SK-N-SH (cell line): ENCODE measurements at regions not wholly inside any gene's neighbourhood (a gene's known extent, or its start where the extent isn't known, plus 50 kb on each side); places are given as distances from the start of the nearest gene placed in this dataset.

Experiments
- CTCF ChIA-PET: fragments of 300-600, 350-600 bp; formaldehyde crosslinking; extraction: SDS; loops from one replicate; lab custom pipeline; 2021; lab: Yijun Ruan, JAX
- POLR2A ChIA-PET: fragments of 350-600 bp; sonication (Branson Sonifier 250); formaldehyde crosslinking; extraction: SDS; loops from one replicate; lab custom pipeline; 2020; ENCODE audit warnings: antibody characterized with exemption, inconsistent platforms; lab: Yijun Ruan, JAX
- DNase-seq: peaks from one replicate; pipeline ENCODE4 v3.0.0; 2012
- H2AFZ ChIP-seq: fragments of 200-600 bp; sonication (generic); 2 replicates; pipeline ENCODE4 v1.8.1; 2016; ENCODE audit warnings: antibody characterized with exemption, mild to moderate bottlenecking, low read depth
- H3F3A ChIP-seq: fragments of 200-600 bp; sonication (generic); replicated peaks from 2 replicates; pipeline ENCODE3; 2016; ENCODE audit warnings: antibody characterized with exemption, mild to moderate bottlenecking; ENCODE audit not compliant: insufficient read depth
- H3K27ac ChIP-seq, 2 experiments: fragments of 200-500 bp in 1 of 2; fragments of 200-600 bp in 1 of 2; sonication (Bioruptor generic) in 1 of 2; sonication (generic), shearing (Covaris generic) in 1 of 2; 2 replicates each; pipeline versions ENCODE4 v1.5.1 to v1.6.1; 2014 to 2016; ENCODE audit warnings: low read depth in 2 of 2, inconsistent platforms in 1 of 2, low read length in 1 of 2, mild to moderate bottlenecking in 1 of 2, mixed read lengths in 1 of 2
- H3K27me3 ChIP-seq: fragments of 200-600 bp; sonication (generic), shearing (Covaris generic); 2 replicates; pipeline ENCODE4 v1.6.1; 2016; ENCODE audit warnings: mixed run types; ENCODE audit not compliant: insufficient read depth
- H3K36me3 ChIP-seq, 2 experiments: fragments of 200-500 bp in 1 of 2; fragments of 200-600 bp in 1 of 2; sonication (Bioruptor generic) in 1 of 2; sonication (generic) in 1 of 2; replicated peaks in 1 of 2; 2 replicates each; pipeline versions ENCODE3 to v1.5.1; 2014 to 2016; ENCODE audit warnings: low read length in 1 of 2, mild to moderate bottlenecking in 1 of 2; ENCODE audit not compliant: insufficient read depth in 2 of 2, control insufficient read depth in 1 of 2
- H3K4me1 ChIP-seq, 2 experiments: fragments of 200-500 bp in 1 of 2; fragments of 200-600 bp in 1 of 2; sonication (Bioruptor generic) in 1 of 2; sonication (generic), shearing (Covaris generic) in 1 of 2; 2 replicates each; pipeline versions ENCODE4 v1.5.1 to v1.6.1; 2014 to 2016; ENCODE audit warnings: low read depth in 1 of 2, low read length in 1 of 2, mixed run types in 1 of 2; ENCODE audit not compliant: insufficient read depth in 2 of 2, control insufficient read depth in 1 of 2
- H3K4me2 ChIP-seq: fragments of 200-600 bp; sonication (generic), shearing (Covaris generic); 2 replicates; pipeline ENCODE4 v1.6.1; 2017; ENCODE audit warnings: mixed run types
- H3K4me3 ChIP-seq, 2 experiments: fragments of 200-500 bp in 1 of 2; fragments of 200-600 bp in 1 of 2; sonication (Bioruptor generic) in 1 of 2; sonication (generic), shearing (Covaris generic) in 1 of 2; 2 replicates each; pipeline versions ENCODE4 v1.5.1 to v1.8.1; 2014 to 2016; ENCODE audit warnings: low read depth in 2 of 2, inconsistent platforms in 1 of 2, low read length in 1 of 2, mild to moderate bottlenecking in 1 of 2, mixed read lengths in 1 of 2, moderate library complexity in 1 of 2
- H3K79me2 ChIP-seq: fragments of 200-600 bp; sonication (generic); 2 replicates; pipeline ENCODE4 v1.8.1; 2017; ENCODE audit warnings: mild to moderate bottlenecking; ENCODE audit not compliant: insufficient read depth
- H3K9ac ChIP-seq: fragments of 200-600 bp; sonication (generic); 2 replicates; pipeline ENCODE4 v1.6.1; 2017; ENCODE audit warnings: mixed run types
- H3K9me2 ChIP-seq: fragments of 200-600 bp; sonication (generic); 2 replicates; pipeline ENCODE4 v1.6.1; 2017; ENCODE audit warnings: mixed run types
- H3K9me3 ChIP-seq: fragments of 200-600 bp; sonication (generic); 2 replicates; pipeline ENCODE4 v1.6.1; 2017; ENCODE audit warnings: mixed run types, mild to moderate bottlenecking, moderate library complexity
- H4K20me1 ChIP-seq: fragments of 200-600 bp; sonication (generic); 2 replicates; pipeline ENCODE4 v1.6.1; 2017; ENCODE audit warnings: mild to moderate bottlenecking, mixed run types; ENCODE audit not compliant: insufficient read depth
- CHD2 ChIP-seq: fragments of 150-350 bp; IDR thresholded peaks from 2 replicates; pipeline ENCODE4 v1.6.1; 2018; ENCODE audit warnings: low read length; ENCODE audit not compliant: partially characterized antibody
- ELF1 ChIP-seq: IDR thresholded peaks from 2 replicates; pipeline ENCODE4 v1.4.0; 2012
- EZH2phosphoT487 ChIP-seq: fragments of 200-600 bp; sonication (generic); IDR thresholded peaks from 2 replicates; pipeline ENCODE4 v1.6.1; 2017; ENCODE audit warnings: low read depth, mixed run types, mild to moderate bottlenecking, antibody characterized with exemption, moderate library complexity, borderline replicate concordance
- MXI1 ChIP-seq: IDR thresholded peaks from 2 replicates; pipeline ENCODE4 v1.6.1; 2012; ENCODE audit warnings: mild to moderate bottlenecking, low read depth, low read length, improper control_type of control experiment
- NRF1 ChIP-seq: IDR thresholded peaks from 2 replicates; pipeline ENCODE4 v1.6.1; 2012; ENCODE audit warnings: low read depth, mild to moderate bottlenecking, low read length
- RCOR1 ChIP-seq: fragments of 150-350 bp; IDR thresholded peaks from 2 replicates; pipeline ENCODE4 v1.6.1; 2017; ENCODE audit warnings: antibody characterized with exemption, low read length
- RFX5 ChIP-seq: IDR thresholded peaks from 2 replicates; pipeline ENCODE4 v1.6.1; 2012; ENCODE audit warnings: mild to moderate bottlenecking, improper control_type of control experiment, low read length
- SIN3A ChIP-seq: IDR thresholded peaks from 2 replicates; pipeline ENCODE4 v1.6.1; 2012; ENCODE audit warnings: low read depth, mild to moderate bottlenecking, low read length, moderate library complexity, borderline replicate concordance
- SMC3 ChIP-seq: IDR thresholded peaks from 2 replicates; pipeline ENCODE4 v1.6.1; 2012; ENCODE audit warnings: low read depth, low read length, improper control_type of control experiment
- TCF12 ChIP-seq: IDR thresholded peaks from 2 replicates; pipeline ENCODE4 v1.4.0; 2012
- TEAD4 ChIP-seq: IDR thresholded peaks from 2 replicates; pipeline ENCODE4 v1.4.0; 2012; ENCODE audit warnings: mild to moderate bottlenecking, borderline replicate concordance; ENCODE audit not compliant: insufficient read depth
- YY1 ChIP-seq: IDR thresholded peaks from 2 replicates; pipeline ENCODE4 v1.4.0; 2012; ENCODE audit warnings: low read depth, mild to moderate bottlenecking
- WGBS: methylation state at CpG from one replicate; pipeline ENCODE4 v1.1.6; 2017; ENCODE audit warnings: low lambda C conversion rate; 5-methylcytosine and 5-hydroxymethylcytosine counted together
- TF ChIP-seq, protein P1 (sequence below): IDR thresholded peaks from 2 replicates; pipeline ENCODE4 v1.6.1; 2012; ENCODE audit warnings: mild to moderate bottlenecking, low read depth, low read length, moderate library complexity
- TF ChIP-seq, protein P2 (sequence below): IDR thresholded peaks from 2 replicates; pipeline ENCODE4 v1.4.0; 2012; ENCODE audit warnings: low read depth
- TF ChIP-seq, protein P3 (sequence below): IDR thresholded peaks from 2 replicates; pipeline ENCODE4 v1.4.0; 2012; ENCODE audit warnings: low read depth, borderline replicate concordance
- TF ChIP-seq, protein P4 (sequence below): fragments of 200-600 bp; sonication (generic); IDR thresholded peaks from 2 replicates; pipeline ENCODE4 v1.6.1; 2017; ENCODE audit warnings: antibody characterized with exemption, mild to moderate bottlenecking, moderate library complexity
- TF ChIP-seq, protein P5 (sequence below): fragments of 150-350 bp; IDR thresholded peaks from 2 replicates; pipeline ENCODE4 v1.6.1; 2017; ENCODE audit warnings: antibody characterized with exemption, low read length, low read depth, borderline replicate concordance

DNA sequence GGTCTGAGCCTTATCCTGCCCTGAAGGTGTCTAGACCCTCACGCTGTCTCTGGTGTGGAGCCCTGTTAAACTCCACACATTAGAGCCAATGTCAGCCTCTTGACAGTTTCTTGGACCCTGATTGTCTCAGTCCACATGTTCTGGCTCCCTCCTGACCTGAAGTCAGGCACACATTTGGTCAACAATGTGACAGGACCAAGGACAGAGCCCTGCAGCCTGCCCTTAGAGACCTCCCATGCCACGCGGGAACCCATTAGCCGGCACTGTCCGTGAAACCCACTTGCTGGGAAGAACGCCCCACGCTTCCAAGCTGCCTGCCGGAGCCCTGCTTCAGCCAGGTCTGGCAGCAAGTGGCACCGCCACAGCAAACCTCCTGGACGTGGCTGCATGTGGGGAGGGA lies 162.7 kb upstream of the LINGO1 start:
- H4K20me1 ChIP-seq: no peaks in the 10 kb centered on the region
- no peaks in the 10 kb centered on the region for H3K9me3 ChIP-seq
- no peaks in the 10 kb centered on the region for H3F3A ChIP-seq
- POLR2A ChIA-PET: no interaction called here
- no peak overlapping the region for H3K27ac ChIP-seq
- TF ChIP-seq, protein P1, sequence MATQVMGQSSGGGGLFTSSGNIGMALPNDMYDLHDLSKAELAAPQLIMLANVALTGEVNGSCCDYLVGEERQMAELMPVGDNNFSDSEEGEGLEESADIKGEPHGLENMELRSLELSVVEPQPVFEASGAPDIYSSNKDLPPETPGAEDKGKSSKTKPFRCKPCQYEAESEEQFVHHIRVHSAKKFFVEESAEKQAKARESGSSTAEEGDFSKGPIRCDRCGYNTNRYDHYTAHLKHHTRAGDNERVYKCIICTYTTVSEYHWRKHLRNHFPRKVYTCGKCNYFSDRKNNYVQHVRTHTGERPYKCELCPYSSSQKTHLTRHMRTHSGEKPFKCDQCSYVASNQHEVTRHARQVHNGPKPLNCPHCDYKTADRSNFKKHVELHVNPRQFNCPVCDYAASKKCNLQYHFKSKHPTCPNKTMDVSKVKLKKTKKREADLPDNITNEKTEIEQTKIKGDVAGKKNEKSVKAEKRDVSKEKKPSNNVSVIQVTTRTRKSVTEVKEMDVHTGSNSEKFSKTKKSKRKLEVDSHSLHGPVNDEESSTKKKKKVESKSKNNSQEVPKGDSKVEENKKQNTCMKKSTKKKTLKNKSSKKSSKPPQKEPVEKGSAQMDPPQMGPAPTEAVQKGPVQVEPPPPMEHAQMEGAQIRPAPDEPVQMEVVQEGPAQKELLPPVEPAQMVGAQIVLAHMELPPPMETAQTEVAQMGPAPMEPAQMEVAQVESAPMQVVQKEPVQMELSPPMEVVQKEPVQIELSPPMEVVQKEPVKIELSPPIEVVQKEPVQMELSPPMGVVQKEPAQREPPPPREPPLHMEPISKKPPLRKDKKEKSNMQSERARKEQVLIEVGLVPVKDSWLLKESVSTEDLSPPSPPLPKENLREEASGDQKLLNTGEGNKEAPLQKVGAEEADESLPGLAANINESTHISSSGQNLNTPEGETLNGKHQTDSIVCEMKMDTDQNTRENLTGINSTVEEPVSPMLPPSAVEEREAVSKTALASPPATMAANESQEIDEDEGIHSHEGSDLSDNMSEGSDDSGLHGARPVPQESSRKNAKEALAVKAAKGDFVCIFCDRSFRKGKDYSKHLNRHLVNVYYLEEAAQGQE: peak; percentile 78
- no peak for TF ChIP-seq SIN3A
- H3K79me2 ChIP-seq: no peaks in the 10 kb centered on the region
- CTCF ChIA-PET: no interaction called here
- no peaks in the 10 kb centered on the region for H3K36me3 ChIP-seq
- no peak overlapping the region for H2AFZ ChIP-seq
- no peak overlapping the region for H3K9ac ChIP-seq
- H3K4me3 ChIP-seq: no peak overlapping the region
- H3K27me3 ChIP-seq: peaks cover 9% of the 10 kb centered on the region; the same call in 1 of the 2 replicates
- peaks cover 0 to 3% of the 10 kb centered on the region in 2 experiments; a peak in 1 of 4 replicates for H3K4me1 ChIP-seq
- no peaks in the 10 kb centered on the region for H3K9me2 ChIP-seq
- 93% methylated on average over 7 of the region's 10 CpGs for WGBS
- no peak for DNase-seq
- H3K4me2 ChIP-seq: no peak overlapping the region

DNA sequence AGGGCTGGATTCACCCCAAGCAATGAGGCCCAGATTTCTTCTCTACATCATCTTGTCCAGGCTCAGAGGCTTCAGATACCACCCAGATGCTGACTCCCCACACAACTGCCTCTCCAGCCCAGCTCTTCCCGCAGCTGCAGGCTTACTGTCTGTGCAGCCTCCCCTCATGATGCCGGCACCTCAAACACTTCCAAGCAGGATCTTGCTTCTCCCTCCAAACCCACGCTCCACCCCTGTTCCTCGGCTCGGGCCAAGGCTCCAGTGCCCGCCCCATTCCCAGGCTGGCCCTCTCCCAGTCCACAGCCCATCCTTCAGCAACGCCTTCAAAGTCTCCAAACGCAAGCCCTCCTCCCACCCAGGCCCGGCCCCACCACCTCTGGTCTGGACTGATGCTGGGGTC lies 159.2 kb upstream of the LINGO1 start:
- Histone ChIP-seq H4K20me1 (no peaks in the 10 kb centered on the region), H3K4me1 (no peaks in the 10 kb centered on the region), H3K9me3 (no peaks in the 10 kb centered on the region), H3K27me3 (no peaks in the 10 kb centered on the region; the same call in none of the 2 replicates), H3F3A (no peaks in the 10 kb centered on the region), H3K27ac (no peak overlapping the region), H3K4me3 (no peak overlapping the region), H3K79me2 (no peaks in the 10 kb centered on the region), H3K9ac (no peak overlapping the region), H3K9me2 (no peaks in the 10 kb centered on the region), H3K36me3 (no peaks in the 10 kb centered on the region), H2AFZ (no peak overlapping the region), H3K4me2 (no peak overlapping the region)
- TF ChIP-seq TEAD4: no peak
- no peak for TF ChIP-seq MXI1
- TF ChIP-seq, protein P2, sequence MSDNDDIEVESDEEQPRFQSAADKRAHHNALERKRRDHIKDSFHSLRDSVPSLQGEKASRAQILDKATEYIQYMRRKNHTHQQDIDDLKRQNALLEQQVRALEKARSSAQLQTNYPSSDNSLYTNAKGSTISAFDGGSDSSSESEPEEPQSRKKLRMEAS: no peak
- no peak for TF ChIP-seq YY1
- no peak for TF ChIP-seq SMC3
- no peak for TF ChIP-seq ELF1
- TF ChIP-seq RFX5: no peak
- TF ChIP-seq RCOR1: no peak
- TF ChIP-seq EZH2phosphoT487: no peak
- no peak for TF ChIP-seq TCF12
- TF ChIP-seq, protein P3, sequence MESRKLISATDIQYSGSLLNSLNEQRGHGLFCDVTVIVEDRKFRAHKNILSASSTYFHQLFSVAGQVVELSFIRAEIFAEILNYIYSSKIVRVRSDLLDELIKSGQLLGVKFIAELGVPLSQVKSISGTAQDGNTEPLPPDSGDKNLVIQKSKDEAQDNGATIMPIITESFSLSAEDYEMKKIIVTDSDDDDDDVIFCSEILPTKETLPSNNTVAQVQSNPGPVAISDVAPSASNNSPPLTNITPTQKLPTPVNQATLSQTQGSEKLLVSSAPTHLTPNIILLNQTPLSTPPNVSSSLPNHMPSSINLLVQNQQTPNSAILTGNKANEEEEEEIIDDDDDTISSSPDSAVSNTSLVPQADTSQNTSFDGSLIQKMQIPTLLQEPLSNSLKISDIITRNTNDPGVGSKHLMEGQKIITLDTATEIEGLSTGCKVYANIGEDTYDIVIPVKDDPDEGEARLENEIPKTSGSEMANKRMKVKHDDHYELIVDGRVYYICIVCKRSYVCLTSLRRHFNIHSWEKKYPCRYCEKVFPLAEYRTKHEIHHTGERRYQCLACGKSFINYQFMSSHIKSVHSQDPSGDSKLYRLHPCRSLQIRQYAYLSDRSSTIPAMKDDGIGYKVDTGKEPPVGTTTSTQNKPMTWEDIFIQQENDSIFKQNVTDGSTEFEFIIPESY: no peak
- no peak for TF ChIP-seq NRF1
- TF ChIP-seq CHD2: no peak
- TF ChIP-seq, protein P4, sequence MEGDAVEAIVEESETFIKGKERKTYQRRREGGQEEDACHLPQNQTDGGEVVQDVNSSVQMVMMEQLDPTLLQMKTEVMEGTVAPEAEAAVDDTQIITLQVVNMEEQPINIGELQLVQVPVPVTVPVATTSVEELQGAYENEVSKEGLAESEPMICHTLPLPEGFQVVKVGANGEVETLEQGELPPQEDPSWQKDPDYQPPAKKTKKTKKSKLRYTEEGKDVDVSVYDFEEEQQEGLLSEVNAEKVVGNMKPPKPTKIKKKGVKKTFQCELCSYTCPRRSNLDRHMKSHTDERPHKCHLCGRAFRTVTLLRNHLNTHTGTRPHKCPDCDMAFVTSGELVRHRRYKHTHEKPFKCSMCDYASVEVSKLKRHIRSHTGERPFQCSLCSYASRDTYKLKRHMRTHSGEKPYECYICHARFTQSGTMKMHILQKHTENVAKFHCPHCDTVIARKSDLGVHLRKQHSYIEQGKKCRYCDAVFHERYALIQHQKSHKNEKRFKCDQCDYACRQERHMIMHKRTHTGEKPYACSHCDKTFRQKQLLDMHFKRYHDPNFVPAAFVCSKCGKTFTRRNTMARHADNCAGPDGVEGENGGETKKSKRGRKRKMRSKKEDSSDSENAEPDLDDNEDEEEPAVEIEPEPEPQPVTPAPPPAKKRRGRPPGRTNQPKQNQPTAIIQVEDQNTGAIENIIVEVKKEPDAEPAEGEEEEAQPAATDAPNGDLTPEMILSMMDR: no peak
- TF ChIP-seq, protein P5, sequence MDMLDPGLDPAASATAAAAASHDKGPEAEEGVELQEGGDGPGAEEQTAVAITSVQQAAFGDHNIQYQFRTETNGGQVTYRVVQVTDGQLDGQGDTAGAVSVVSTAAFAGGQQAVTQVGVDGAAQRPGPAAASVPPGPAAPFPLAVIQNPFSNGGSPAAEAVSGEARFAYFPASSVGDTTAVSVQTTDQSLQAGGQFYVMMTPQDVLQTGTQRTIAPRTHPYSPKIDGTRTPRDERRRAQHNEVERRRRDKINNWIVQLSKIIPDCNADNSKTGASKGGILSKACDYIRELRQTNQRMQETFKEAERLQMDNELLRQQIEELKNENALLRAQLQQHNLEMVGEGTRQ: no peak
- DNase-seq: no peak
- ChIA-PET POLR2A (no interaction called here), CTCF (interaction anchor here (1.5 kb wide), 1 partner anchor 159 kb away, joined by 6 read pairs; the partner anchor contains the start of gene LINGO1)
- WGBS: 54% methylated on average over 9 of the region's 9 CpGs
